ENCODE measurements at regions not wholly inside any gene's neighbourhood (a gene's known extent, or its start where the extent isn't known, plus 50 kb on each side); places are given as distances from the start of the nearest gene placed in this dataset.

GRCh38 chr3:145197051-145197820 lies 963.7 kb downstream of the PLOD2 start:
- TF ChIP-seq BHLHE40 (IDR thresholded peaks at IDR 0.05; ENCODE audit: borderline replicate concordance) (no peak), CTBP1 (IDR thresholded peaks at IDR 0.05; ENCODE audit: borderline replicate concordance) (no peak), FOXM1 (IDR thresholded peaks at IDR 0.05; ENCODE audit: borderline replicate concordance) (no peak), FOXA1 (IDR thresholded peaks at IDR 0.05) (no peak), SP1 (IDR thresholded peaks at IDR 0.05) (no peak), FOXK2 (IDR thresholded peaks at IDR 0.05) (no peak), NFRKB (IDR thresholded peaks at IDR 0.05) (no peak), TARDBP (IDR thresholded peaks at IDR 0.05) (no peak), ELF4 (IDR thresholded peaks at IDR 0.05) (no peak), SUZ12 (IDR thresholded peaks at IDR 0.05) (no peak), HDGF (IDR thresholded peaks at IDR 0.05; ENCODE audit: borderline replicate concordance) (no peak), ZNF384 (IDR thresholded peaks at IDR 0.05) (no peak), ARNT (IDR thresholded peaks at IDR 0.05) (no peak), L3MBTL2 (conservative IDR thresholded peaks at IDR 0.05) (no peak)
- ChIA-PET CTCF (no interaction called here), POLR2A (no interaction called here)
- DNase-seq (ENCODE audit: extremely low spot score): no peak

- ChIA-PET CTCF (no interaction called here), POLR2A (no interaction called here)
- no peak for TF ChIP-seq ARNT (IDR thresholded peaks at IDR 0.05)
- no peak for TF ChIP-seq ELF4 (IDR thresholded peaks at IDR 0.05)
- no peak for TF ChIP-seq TARDBP (IDR thresholded peaks at IDR 0.05)
- no peak for TF ChIP-seq SP1 (IDR thresholded peaks at IDR 0.05)
- no peak for TF ChIP-seq CTBP1 (IDR thresholded peaks at IDR 0.05; ENCODE audit: borderline replicate concordance)
- DNase-seq (ENCODE audit: extremely low spot score): no peak
Observed at GRCh38 chr3:145197821-145198220, 963.2 kb downstream of the PLOD2 start.

- ChIA-PET CTCF (no interaction called here), POLR2A (no interaction called here)
- no peak for DNase-seq (ENCODE audit: extremely low spot score)
- TF ChIP-seq ARNT (IDR thresholded peaks at IDR 0.05) (no peak), ZNF384 (IDR thresholded peaks at IDR 0.05) (no peak), HDGF (IDR thresholded peaks at IDR 0.05; ENCODE audit: borderline replicate concordance) (no peak), FOXA1 (IDR thresholded peaks at IDR 0.05) (no peak), LEF1 (IDR thresholded peaks at IDR 0.05; ENCODE audit: borderline replicate concordance) (no peak), ELF4 (IDR thresholded peaks at IDR 0.05) (no peak), SP1 (IDR thresholded peaks at IDR 0.05) (no peak)
Observed at GRCh38 chr3:145209561-145209960, 951.4 kb downstream of the PLOD2 start.

GRCh38 chr3:145219355-145220235 lies 941.4 kb downstream of the PLOD2 start:
- no peak for DNase-seq (ENCODE audit: extremely low spot score)
- ChIA-PET CTCF (no interaction called here), POLR2A (no interaction called here)
- TF ChIP-seq ZNF384 (IDR thresholded peaks at IDR 0.05) (no peak), FOXM1 (IDR thresholded peaks at IDR 0.05; ENCODE audit: borderline replicate concordance) (no peak), CTBP1 (IDR thresholded peaks at IDR 0.05; ENCODE audit: borderline replicate concordance) (no peak), FOXK2 (IDR thresholded peaks at IDR 0.05) (no peak), ARNT (IDR thresholded peaks at IDR 0.05) (no peak)

GRCh38 chr3:145224886-145225285 lies 936.1 kb downstream of the PLOD2 start:
- no peak for DNase-seq (ENCODE audit: extremely low spot score)
- CTCF ChIA-PET: no interaction called here
- POLR2A ChIA-PET: no interaction called here
- TF ChIP-seq ZNF384 (IDR thresholded peaks at IDR 0.05): no peak
- TF ChIP-seq NFRKB (IDR thresholded peaks at IDR 0.05): no peak
- TF ChIP-seq FOXA1 (IDR thresholded peaks at IDR 0.05): no peak
- no peak for TF ChIP-seq PKNOX1 (IDR thresholded peaks at IDR 0.05)
- TF ChIP-seq LEF1 (IDR thresholded peaks at IDR 0.05; ENCODE audit: borderline replicate concordance): no peak
- TF ChIP-seq HDGF (IDR thresholded peaks at IDR 0.05; ENCODE audit: borderline replicate concordance): no peak
- no peak for TF ChIP-seq SUZ12 (IDR thresholded peaks at IDR 0.05)
- TF ChIP-seq ELF4 (IDR thresholded peaks at IDR 0.05): no peak
- TF ChIP-seq ARNT (IDR thresholded peaks at IDR 0.05): no peak
- TF ChIP-seq TARDBP (IDR thresholded peaks at IDR 0.05): no peak
- TF ChIP-seq CTBP1 (IDR thresholded peaks at IDR 0.05; ENCODE audit: borderline replicate concordance): no peak
- TF ChIP-seq FOXM1 (IDR thresholded peaks at IDR 0.05; ENCODE audit: borderline replicate concordance): no peak
- TF ChIP-seq L3MBTL2 (conservative IDR thresholded peaks at IDR 0.05): no peak
- TF ChIP-seq SP1 (IDR thresholded peaks at IDR 0.05): no peak

- CTCF ChIA-PET: no interaction called here
- POLR2A ChIA-PET: no interaction called here
- TF ChIP-seq PKNOX1 (IDR thresholded peaks at IDR 0.05): no peak
- no peak for TF ChIP-seq SP1 (IDR thresholded peaks at IDR 0.05)
- TF ChIP-seq TARDBP (IDR thresholded peaks at IDR 0.05): no peak
- TF ChIP-seq LEF1 (IDR thresholded peaks at IDR 0.05; ENCODE audit: borderline replicate concordance): no peak
- no peak for TF ChIP-seq FOXM1 (IDR thresholded peaks at IDR 0.05; ENCODE audit: borderline replicate concordance)
- no peak for TF ChIP-seq L3MBTL2 (conservative IDR thresholded peaks at IDR 0.05)
- TF ChIP-seq ARNT (IDR thresholded peaks at IDR 0.05): no peak
- TF ChIP-seq BHLHE40 (IDR thresholded peaks at IDR 0.05; ENCODE audit: borderline replicate concordance): no peak
- TF ChIP-seq FOXK2 (IDR thresholded peaks at IDR 0.05): no peak
- no peak for TF ChIP-seq SUZ12 (IDR thresholded peaks at IDR 0.05)
- no peak for TF ChIP-seq CTBP1 (IDR thresholded peaks at IDR 0.05; ENCODE audit: borderline replicate concordance)
- TF ChIP-seq ELF4 (IDR thresholded peaks at IDR 0.05): no peak
- no peak for TF ChIP-seq HDGF (IDR thresholded peaks at IDR 0.05; ENCODE audit: borderline replicate concordance)
- no peak for DNase-seq (ENCODE audit: extremely low spot score)
Observed at GRCh38 chr3:145243875-145244274, 917.1 kb downstream of the PLOD2 start.
